Colonic mucosa (tissue), 4 donors: ENCODE measurements at regions not wholly inside any gene's neighbourhood (a gene's known extent, or its start where the extent isn't known, plus 50 kb on each side); places are given as distances from the start of the nearest gene placed in this dataset.

Experiments
- DNase-seq: peaks from one replicate; pipeline ENCODE4 v3.0.0-alpha.2; 2020
- H3K27ac ChIP-seq: fragments of 200-600 bp; one replicate; pipeline ENCODE4 v1.8.0; 2021
- H3K27me3 ChIP-seq: fragments of 200-600 bp; one replicate; pipeline ENCODE4 v1.8.0; 2021
- H3K36me3 ChIP-seq: fragments of 200-600 bp; one replicate; pipeline ENCODE4 v1.8.0; 2021
- H3K4me1 ChIP-seq: fragments of 200-600 bp; one replicate; pipeline ENCODE4 v1.8.0; 2021; ENCODE audit warnings: mild to moderate bottlenecking
- H3K4me3 ChIP-seq: fragments of 200-600 bp; one replicate; pipeline ENCODE4 v1.8.0; 2021
- H3K9ac ChIP-seq, 2 donors: one replicate each; pipeline ENCODE4 v1.7.0; 2013; ENCODE audit warnings: control low read depth in 2 of 2, low read depth in 2 of 2, low read length in 2 of 2
- H3K9me3 ChIP-seq: fragments of 200-600 bp; one replicate; pipeline ENCODE4 v1.8.0; 2021
- intact Hi-C: fragments of 100-400 bp; cut with DNase I; formaldehyde crosslinking; loops from one replicate; pipeline ENCODE4 v1.14.1; 2022
- TF ChIP-seq, protein P1 (sequence below): fragments of 200-600 bp; IDR thresholded peaks from one replicate; pipeline ENCODE4 v1.8.0; 2022; ENCODE audit warnings: antibody characterized with exemption, mild to moderate bottlenecking
- donor health status: healthy.
- donor health status: DM: no; HTN: no; CAD: no.
- donor health status: DM: no; HTN: no; CAD: no.

DNA sequence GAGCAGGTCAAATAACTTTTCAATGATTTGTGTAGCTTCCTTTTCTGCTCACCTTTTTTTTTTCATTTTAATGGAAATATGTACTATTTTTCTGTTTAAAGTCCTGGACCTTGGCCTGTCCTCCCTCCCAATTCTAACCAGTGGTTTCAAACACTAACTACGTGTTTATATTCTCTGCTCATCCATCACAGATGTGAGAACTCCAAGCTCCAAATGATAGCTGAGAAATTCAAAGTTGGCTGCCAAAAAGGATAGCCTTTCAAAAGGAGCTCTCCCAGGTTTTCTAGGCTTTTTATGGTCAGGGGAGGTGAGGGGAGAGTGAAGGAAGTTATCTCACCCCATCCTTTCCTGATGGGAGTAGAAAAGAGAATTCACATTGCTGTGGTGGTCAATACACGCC lies 486.0 kb upstream of the TBX3 start:
- DNase-seq: no peak
- no peak overlapping the region for H3K27ac ChIP-seq
- H3K9ac ChIP-seq: no peak overlapping the region
- intact Hi-C loops: loop anchor here (10.0 kb wide), 1 partner anchor 505 kb away; no protein-coding TSS in a partner anchor
- no peaks in the 10 kb centered on the region for H3K36me3 ChIP-seq
- no peaks in the 10 kb centered on the region for H3K9me3 ChIP-seq
- H3K4me1 ChIP-seq: no peaks in the 10 kb centered on the region
- no peaks in the 10 kb centered on the region for H3K27me3 ChIP-seq
- no peak overlapping the region for H3K4me3 ChIP-seq
- TF ChIP-seq, protein P1, sequence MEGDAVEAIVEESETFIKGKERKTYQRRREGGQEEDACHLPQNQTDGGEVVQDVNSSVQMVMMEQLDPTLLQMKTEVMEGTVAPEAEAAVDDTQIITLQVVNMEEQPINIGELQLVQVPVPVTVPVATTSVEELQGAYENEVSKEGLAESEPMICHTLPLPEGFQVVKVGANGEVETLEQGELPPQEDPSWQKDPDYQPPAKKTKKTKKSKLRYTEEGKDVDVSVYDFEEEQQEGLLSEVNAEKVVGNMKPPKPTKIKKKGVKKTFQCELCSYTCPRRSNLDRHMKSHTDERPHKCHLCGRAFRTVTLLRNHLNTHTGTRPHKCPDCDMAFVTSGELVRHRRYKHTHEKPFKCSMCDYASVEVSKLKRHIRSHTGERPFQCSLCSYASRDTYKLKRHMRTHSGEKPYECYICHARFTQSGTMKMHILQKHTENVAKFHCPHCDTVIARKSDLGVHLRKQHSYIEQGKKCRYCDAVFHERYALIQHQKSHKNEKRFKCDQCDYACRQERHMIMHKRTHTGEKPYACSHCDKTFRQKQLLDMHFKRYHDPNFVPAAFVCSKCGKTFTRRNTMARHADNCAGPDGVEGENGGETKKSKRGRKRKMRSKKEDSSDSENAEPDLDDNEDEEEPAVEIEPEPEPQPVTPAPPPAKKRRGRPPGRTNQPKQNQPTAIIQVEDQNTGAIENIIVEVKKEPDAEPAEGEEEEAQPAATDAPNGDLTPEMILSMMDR: no peak

DNA sequence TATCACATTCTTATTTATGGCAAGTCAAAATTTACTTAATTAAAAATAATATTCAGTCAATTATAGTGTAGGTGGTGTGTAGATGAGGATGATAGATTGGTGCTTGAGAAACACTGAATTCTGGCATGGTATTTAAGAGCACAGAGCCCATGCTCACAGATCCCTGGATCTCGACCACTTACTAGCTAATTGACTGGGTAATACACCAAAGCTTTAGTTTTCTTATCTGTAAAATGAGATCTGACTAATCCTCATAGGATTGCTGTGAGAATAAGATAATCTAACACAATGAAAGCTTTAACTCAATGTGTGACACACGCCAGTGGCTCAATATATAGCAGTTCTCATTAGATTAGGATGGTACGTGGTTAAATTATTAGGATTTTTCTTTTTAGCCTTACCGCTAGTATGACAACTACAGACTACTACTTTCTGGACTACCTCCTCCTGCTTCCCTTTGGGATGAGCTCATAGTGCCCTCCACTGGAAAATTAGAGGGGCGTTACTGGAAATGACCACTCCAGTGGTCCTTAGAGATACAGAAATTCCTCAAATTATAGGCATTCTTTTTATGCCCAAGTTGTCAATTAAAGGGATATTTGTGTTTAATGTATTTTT lies 482.8 kb upstream of the TBX3 start:
- H3K27ac ChIP-seq: no peak overlapping the region
- intact Hi-C loops: loop anchor here (10.0 kb wide), 1 partner anchor 502 kb away; no protein-coding TSS in a partner anchor
- H3K4me1 ChIP-seq: no peaks in the 10 kb centered on the region
- DNase-seq: no peak
- no peak overlapping the region for H3K9ac ChIP-seq
- no peak overlapping the region for H3K4me3 ChIP-seq
- H3K36me3 ChIP-seq: no peaks in the 10 kb centered on the region
- no peaks in the 10 kb centered on the region for H3K27me3 ChIP-seq
- H3K9me3 ChIP-seq: no peaks in the 10 kb centered on the region
- TF ChIP-seq, protein P1: no peak

DNA sequence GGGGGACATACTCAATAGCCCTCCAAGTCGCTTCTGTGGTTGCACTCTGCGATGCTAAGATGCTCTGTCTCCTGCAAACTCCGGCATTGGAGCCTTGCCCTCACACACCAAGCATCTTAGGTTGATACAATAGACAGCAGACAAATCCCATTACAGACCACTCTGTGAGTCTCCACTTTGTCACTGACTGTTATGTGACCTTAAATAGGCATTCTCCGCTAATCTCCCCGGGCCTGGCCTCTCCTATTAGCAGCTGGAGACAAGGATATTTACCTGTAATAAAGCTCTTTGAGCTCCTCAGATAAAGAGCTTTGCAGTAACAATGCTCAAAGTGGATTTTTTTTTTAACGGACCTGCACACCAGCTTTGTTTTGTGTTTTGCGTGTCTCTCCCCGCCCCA lies 479.7 kb upstream of the TBX3 start:
- DNase-seq: no peak
- H3K27me3 ChIP-seq: no peaks in the 10 kb centered on the region

DNA sequence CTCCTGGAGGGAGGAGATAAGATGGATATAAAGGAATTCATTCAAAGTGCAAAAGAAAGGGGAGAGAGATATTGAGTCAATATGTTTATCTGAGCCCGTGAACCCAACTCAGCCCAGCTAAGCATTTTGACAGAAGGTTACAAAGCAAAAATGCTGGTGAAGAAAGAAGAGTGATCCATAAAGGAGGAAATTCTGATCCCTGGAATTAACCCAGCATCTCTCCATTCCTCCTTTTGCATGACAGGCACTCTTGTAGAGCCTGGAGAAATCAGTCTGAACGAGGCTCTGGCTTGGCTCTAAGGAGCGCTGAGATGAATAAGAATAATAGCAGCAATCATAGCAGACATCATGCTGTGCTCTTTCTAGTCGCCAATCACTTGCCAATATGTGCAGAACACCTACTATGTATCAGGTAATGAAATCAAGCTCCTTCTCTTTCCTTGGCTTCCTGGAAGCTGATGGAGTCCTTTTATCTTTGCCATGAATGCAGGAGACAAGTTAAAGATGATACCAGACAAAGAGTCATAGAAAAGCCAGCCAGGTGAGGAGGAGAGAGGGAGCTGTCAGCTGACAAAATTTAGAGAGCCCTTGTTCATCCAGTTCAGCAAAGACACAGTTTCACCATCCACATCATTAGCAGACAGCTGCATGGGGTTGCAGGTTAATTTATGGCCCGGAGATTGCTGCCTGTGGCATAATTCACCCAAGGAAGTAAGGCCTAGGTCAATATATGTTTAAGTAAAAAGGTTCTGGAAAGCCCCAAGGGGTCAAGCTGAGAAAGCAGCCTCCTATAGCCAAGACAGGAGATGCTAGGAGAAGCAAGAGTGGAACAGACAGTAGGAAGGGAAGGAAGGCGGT lies 476.5 kb upstream of the TBX3 start:
- H3K36me3 ChIP-seq: no peaks in the 10 kb centered on the region
- intact Hi-C loops: loop anchor here (10.0 kb wide), 1 partner anchor 496 kb away; no protein-coding TSS in a partner anchor
- DNase-seq: no peak
- no peaks in the 10 kb centered on the region for H3K9me3 ChIP-seq
- H3K27ac ChIP-seq: no peak overlapping the region
- H3K4me3 ChIP-seq: no peak overlapping the region
- H3K9ac ChIP-seq: no peak overlapping the region
- H3K4me1 ChIP-seq: no peaks in the 10 kb centered on the region
- TF ChIP-seq, protein P1: no peak
- H3K27me3 ChIP-seq: no peaks in the 10 kb centered on the region

More for the DNA sequence above, 479.7 kb upstream of the TBX3 start:
- Histone ChIP-seq H3K9me3 (no peaks in the 10 kb centered on the region), H3K36me3 (no peaks in the 10 kb centered on the region), H3K9ac (no peak overlapping the region), H3K27ac (no peak overlapping the region), H3K4me3 (no peak overlapping the region), H3K4me1 (no peaks in the 10 kb centered on the region)
- TF ChIP-seq, protein P1: no peak
- intact Hi-C loops: loop anchor here (10.0 kb wide), 1 partner anchor 499 kb away; no protein-coding TSS in a partner anchor

DNA sequence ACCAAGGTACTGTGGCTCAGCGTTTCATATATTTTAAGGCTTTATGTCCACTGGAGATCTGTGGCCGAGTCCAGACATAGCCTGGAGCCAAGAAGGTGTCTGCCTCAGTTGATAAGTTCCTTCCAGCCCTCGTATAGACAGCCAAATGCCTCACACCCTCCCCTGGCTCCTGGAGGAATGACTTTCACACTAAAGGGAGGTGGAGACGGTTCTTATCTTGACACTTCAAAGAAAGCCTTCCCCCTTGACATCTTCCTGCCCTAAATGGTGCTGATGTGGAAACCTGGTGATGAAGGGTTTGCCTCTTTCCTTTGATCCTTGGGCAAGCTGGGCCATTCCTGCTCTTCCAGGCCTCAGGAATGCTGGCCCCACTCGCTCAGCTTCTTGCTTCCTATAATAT lies 474.8 kb upstream of the TBX3 start:
- Histone ChIP-seq H3K9me3 (no peaks in the 10 kb centered on the region), H3K4me1 (no peaks in the 10 kb centered on the region), H3K27me3 (no peaks in the 10 kb centered on the region), H3K4me3 (no peak overlapping the region), H3K9ac (no peak overlapping the region), H3K27ac (no peak overlapping the region), H3K36me3 (no peaks in the 10 kb centered on the region)
- TF ChIP-seq, protein P1: no peak
- intact Hi-C loops: no loop called here
- no peak for DNase-seq
